ENCODE measurements at regions not wholly inside any gene's neighbourhood (a gene's known extent, or its start where the extent isn't known, plus 50 kb on each side); places are given as distances from the start of the nearest gene placed in this dataset.

- no peaks in the 10 kb centered on the region for H3K4me1 Mint-ChIP-seq
- Histone ChIP-seq H3K27ac (ENCODE audit: low read depth, low read length) (no peak overlapping the region), H3K9me3 (ENCODE audit: low read length) (no peaks in the 10 kb centered on the region), H3K36me3 (ENCODE audit: insufficient read depth, low read length) (no peaks in the 10 kb centered on the region), H3K4me3 (ENCODE audit: low read length) (no peak overlapping the region), H3K27me3 (ENCODE audit: insufficient read depth, low read length, poor library complexity, severe bottlenecking) (no peaks in the 10 kb centered on the region), H3K4me1 (ENCODE audit: insufficient read depth, low read length) (no peaks in the 10 kb centered on the region)
- no peak overlapping the region for H3K27ac Mint-ChIP-seq
- H3K4me3 Mint-ChIP-seq: no peak overlapping the region
- POLR2A ChIA-PET: no interaction called here
- H3K9me3 Mint-ChIP-seq: no peaks in the 10 kb centered on the region
- DNase-seq: no peak
- H3K27me3 Mint-ChIP-seq: peaks cover 0 to 6% of the 10 kb centered on the region in 2 donors
- CTCF ChIA-PET: no interaction called here
- H3K36me3 Mint-ChIP-seq: peaks cover 0 to 4% (median 4%) of the 10 kb centered on the region in 3 donors
These were observed 196.4 kb upstream of the GMDS start for GRCh38 chr6:2441601-2442475.

- Histone ChIP-seq H3K27ac (ENCODE audit: low read depth, low read length) (no peak overlapping the region), H3K4me1 (ENCODE audit: insufficient read depth, low read length) (no peaks in the 10 kb centered on the region), H3K27me3 (ENCODE audit: insufficient read depth, low read length, poor library complexity, severe bottlenecking) (no peaks in the 10 kb centered on the region), H3K36me3 (ENCODE audit: insufficient read depth, low read length) (no peaks in the 10 kb centered on the region), H3K4me3 (ENCODE audit: low read length) (no peak overlapping the region), H3K9me3 (ENCODE audit: low read length) (no peaks in the 10 kb centered on the region)
- Mint-ChIP-seq H3K9me3 (no peaks in the 10 kb centered on the region), H3K4me1 (no peaks in the 10 kb centered on the region), H3K27me3 (peaks cover 0 to 6% of the 10 kb centered on the region in 2 donors), H3K36me3 (peaks cover 0 to 4% (median 0%) of the 10 kb centered on the region in 3 donors), H3K4me3 (no peak overlapping the region), H3K27ac (no peak overlapping the region)
- DNase-seq: no peak
- ChIA-PET POLR2A (no interaction called here), CTCF (no interaction called here)
These were observed 195.1 kb upstream of the GMDS start for GRCh38 chr6:2440516-2440915.

GRCh38 chr6:2439632-2440031 is 194.2 kb upstream of the GMDS start:
- no peak overlapping the region for H3K4me3 ChIP-seq (ENCODE audit: low read length)
- H3K36me3 ChIP-seq (ENCODE audit: insufficient read depth, low read length): no peaks in the 10 kb centered on the region
- H3K36me3 Mint-ChIP-seq: peaks cover 0 to 1% (median 0%) of the 10 kb centered on the region in 3 donors
- DNase-seq: no peak
- ChIA-PET POLR2A (no interaction called here), CTCF (no interaction called here)
- peaks cover 0 to 6% of the 10 kb centered on the region in 2 donors for H3K27me3 Mint-ChIP-seq
- no peak overlapping the region for H3K27ac ChIP-seq (ENCODE audit: low read depth, low read length)
- H3K9me3 Mint-ChIP-seq: no peaks in the 10 kb centered on the region
- H3K4me1 Mint-ChIP-seq: no peaks in the 10 kb centered on the region
- no peak overlapping the region for H3K27ac Mint-ChIP-seq
- no peak overlapping the region for H3K4me3 Mint-ChIP-seq
- no peaks in the 10 kb centered on the region for H3K4me1 ChIP-seq (ENCODE audit: insufficient read depth, low read length)
- H3K9me3 ChIP-seq (ENCODE audit: low read length): no peaks in the 10 kb centered on the region
- no peaks in the 10 kb centered on the region for H3K27me3 ChIP-seq (ENCODE audit: insufficient read depth, low read length, poor library complexity, severe bottlenecking)

GRCh38 chr6:2439082-2439481 is 193.7 kb upstream of the GMDS start:
- no peak overlapping the region for H3K27ac Mint-ChIP-seq

GRCh38 chr6:2436410-2437154 is 191.2 kb upstream of the GMDS start:
- Mint-ChIP-seq H3K4me3 (no peak overlapping the region), H3K36me3 (no peaks in the 10 kb centered on the region), H3K9me3 (no peaks in the 10 kb centered on the region), H3K27ac (peak overlapping the region in 1 of 8 donors; percentile 47), H3K27me3 (peaks cover 0 to 6% of the 10 kb centered on the region in 2 donors), H3K4me1 (no peaks in the 10 kb centered on the region)
- no peak overlapping the region for H3K4me3 ChIP-seq (ENCODE audit: low read length)
- ChIA-PET POLR2A (no interaction called here), CTCF (interaction anchor here (0.5 kb wide), 1 partner anchor 157 kb away, joined by 3 read pairs; no protein-coding TSS in a partner anchor)
- H3K4me1 ChIP-seq (ENCODE audit: insufficient read depth, low read length): no peaks in the 10 kb centered on the region
- H3K27me3 ChIP-seq (ENCODE audit: insufficient read depth, low read length, poor library complexity, severe bottlenecking): no peaks in the 10 kb centered on the region
- no peak for DNase-seq
- no peaks in the 10 kb centered on the region for H3K9me3 ChIP-seq (ENCODE audit: low read length)
- no peak overlapping the region for H3K27ac ChIP-seq (ENCODE audit: low read depth, low read length)
- no peaks in the 10 kb centered on the region for H3K36me3 ChIP-seq (ENCODE audit: insufficient read depth, low read length)

More at GRCh38 chr6:2439082-2439481, 193.7 kb upstream of the GMDS start:
- POLR2A ChIA-PET: no interaction called here
- CTCF ChIA-PET: no interaction called here
- no peak overlapping the region for H3K27ac ChIP-seq (ENCODE audit: low read depth, low read length)
- no peaks in the 10 kb centered on the region for H3K9me3 ChIP-seq (ENCODE audit: low read length)
- no peaks in the 10 kb centered on the region for H3K27me3 ChIP-seq (ENCODE audit: insufficient read depth, low read length, poor library complexity, severe bottlenecking)
- no peak overlapping the region for H3K4me3 ChIP-seq (ENCODE audit: low read length)
- H3K4me1 ChIP-seq (ENCODE audit: insufficient read depth, low read length): no peaks in the 10 kb centered on the region
- H3K4me3 Mint-ChIP-seq: no peak overlapping the region
- no peaks in the 10 kb centered on the region for H3K4me1 Mint-ChIP-seq
- H3K36me3 Mint-ChIP-seq: peaks cover 0 to 1% (median 0%) of the 10 kb centered on the region in 3 donors
- no peaks in the 10 kb centered on the region for H3K36me3 ChIP-seq (ENCODE audit: insufficient read depth, low read length)
- peaks cover 0 to 6% of the 10 kb centered on the region in 2 donors for H3K27me3 Mint-ChIP-seq
- no peak for DNase-seq
- no peaks in the 10 kb centered on the region for H3K9me3 Mint-ChIP-seq

GRCh38 chr6:2435323-2435722 is 189.9 kb upstream of the GMDS start:
- no peaks in the 10 kb centered on the region for H3K9me3 ChIP-seq (ENCODE audit: low read length)
- no peak for DNase-seq
- no peaks in the 10 kb centered on the region for H3K4me1 ChIP-seq (ENCODE audit: insufficient read depth, low read length)
- ChIA-PET CTCF (interaction anchor here (1.5 kb wide), 1 partner anchor 839 kb away, joined by 3 read pairs; no protein-coding TSS in a partner anchor), POLR2A (no interaction called here)
- peak overlapping the region in 1 of 8 donors; percentile 58 for H3K27ac Mint-ChIP-seq
- H3K27me3 ChIP-seq (ENCODE audit: insufficient read depth, low read length, poor library complexity, severe bottlenecking): no peaks in the 10 kb centered on the region
- H3K27ac ChIP-seq (ENCODE audit: low read depth, low read length): no peak overlapping the region
- no peak overlapping the region for H3K4me3 Mint-ChIP-seq
- H3K9me3 Mint-ChIP-seq: no peaks in the 10 kb centered on the region
- H3K36me3 ChIP-seq (ENCODE audit: insufficient read depth, low read length): no peaks in the 10 kb centered on the region
- H3K36me3 Mint-ChIP-seq: no peaks in the 10 kb centered on the region
- H3K27me3 Mint-ChIP-seq: peaks cover 1 to 6% of the 10 kb centered on the region in 2 donors
- H3K4me3 ChIP-seq (ENCODE audit: low read length): no peak overlapping the region
- no peaks in the 10 kb centered on the region for H3K4me1 Mint-ChIP-seq

GRCh38 chr6:2434912-2435311 is 189.5 kb upstream of the GMDS start:
- Mint-ChIP-seq H3K9me3 (no peaks in the 10 kb centered on the region), H3K36me3 (no peaks in the 10 kb centered on the region), H3K27ac (no peak overlapping the region), H3K4me3 (no peak overlapping the region), H3K27me3 (peaks cover 1 to 6% of the 10 kb centered on the region in 2 donors), H3K4me1 (no peaks in the 10 kb centered on the region)
- ChIA-PET CTCF (interaction anchor here (1.5 kb wide), 1 partner anchor 838 kb away, joined by 3 read pairs; no protein-coding TSS in a partner anchor), POLR2A (no interaction called here)
- H3K27me3 ChIP-seq (ENCODE audit: insufficient read depth, low read length, poor library complexity, severe bottlenecking): no peaks in the 10 kb centered on the region
- no peaks in the 10 kb centered on the region for H3K4me1 ChIP-seq (ENCODE audit: insufficient read depth, low read length)
- no peaks in the 10 kb centered on the region for H3K36me3 ChIP-seq (ENCODE audit: insufficient read depth, low read length)
- no peaks in the 10 kb centered on the region for H3K9me3 ChIP-seq (ENCODE audit: low read length)
- no peak overlapping the region for H3K4me3 ChIP-seq (ENCODE audit: low read length)
- H3K27ac ChIP-seq (ENCODE audit: low read depth, low read length): no peak overlapping the region
- DNase-seq: no peak

- H3K4me3 ChIP-seq (ENCODE audit: low read length): no peak overlapping the region
- ChIA-PET POLR2A (no interaction called here), CTCF (interaction anchor here (1.5 kb wide), 1 partner anchor 838 kb away, joined by 3 read pairs; no protein-coding TSS in a partner anchor)
These were observed 188.7 kb upstream of the GMDS start for GRCh38 chr6:2434116-2434515.

More at GRCh38 chr6:2434116-2434515, 188.7 kb upstream of the GMDS start:
- DNase-seq: no peak
- no peaks in the 10 kb centered on the region for H3K36me3 ChIP-seq (ENCODE audit: insufficient read depth, low read length)
- no peak overlapping the region for H3K27ac ChIP-seq (ENCODE audit: low read depth, low read length)
- no peaks in the 10 kb centered on the region for H3K9me3 ChIP-seq (ENCODE audit: low read length)
- Mint-ChIP-seq H3K4me3 (no peak overlapping the region), H3K27me3 (peaks cover 1 to 6% of the 10 kb centered on the region in 2 donors), H3K9me3 (no peaks in the 10 kb centered on the region), H3K27ac (no peak overlapping the region), H3K4me1 (no peaks in the 10 kb centered on the region), H3K36me3 (no peaks in the 10 kb centered on the region)
- no peaks in the 10 kb centered on the region for H3K27me3 ChIP-seq (ENCODE audit: insufficient read depth, low read length, poor library complexity, severe bottlenecking)
- H3K4me1 ChIP-seq (ENCODE audit: insufficient read depth, low read length): no peaks in the 10 kb centered on the region

Data from CD8-positive, alpha-beta memory T cell (primary cell).